ENCODE measurements at regions not wholly inside any gene's neighbourhood (a gene's known extent, or its start where the extent isn't known, plus 50 kb on each side); places are given as distances from the start of the nearest gene placed in this dataset.

GRCh38 chr5:125175348-125176004 lies 429.0 kb upstream of the ZNF608 start:
- H3K4me3 Mint-ChIP-seq, result no peak overlapping the region
- no peak for DNase-seq
- no peaks in the 10 kb centered on the region for H3K4me1 Mint-ChIP-seq (ENCODE audit: low read depth)
- no peak for TF ChIP-seq CTCF (IDR thresholded peaks at IDR 0.05)
- no peaks in the 10 kb centered on the region for H3K36me3 Mint-ChIP-seq (ENCODE audit: low read depth)
- no peaks in the 10 kb centered on the region for H3K9me3 Mint-ChIP-seq
- peaks cover 1% of the 10 kb centered on the region; the same call in 1 of the 2 replicates for H3K27me3 Mint-ChIP-seq (ENCODE audit: insufficient read depth)
- H3K27ac Mint-ChIP-seq, result no peak overlapping the region

- no peak overlapping the region for H3K27ac Mint-ChIP-seq
- DNase-seq, result no peak
- peaks cover 1% of the 10 kb centered on the region; the same call in 1 of the 2 replicates for H3K27me3 Mint-ChIP-seq (ENCODE audit: insufficient read depth)
- no peaks in the 10 kb centered on the region for H3K4me1 Mint-ChIP-seq (ENCODE audit: low read depth)
- no peaks in the 10 kb centered on the region for H3K9me3 Mint-ChIP-seq
- no peak overlapping the region for H3K4me3 Mint-ChIP-seq
- no peak for TF ChIP-seq CTCF (IDR thresholded peaks at IDR 0.05)
- H3K36me3 Mint-ChIP-seq (ENCODE audit: low read depth), result no peaks in the 10 kb centered on the region
Measured at GRCh38 chr5:125176005-125176390, 429.6 kb upstream of the ZNF608 start.

GRCh38 chr5:125177340-125177739 lies 430.9 kb upstream of the ZNF608 start:
- no peak for DNase-seq
- no peak for TF ChIP-seq CTCF (IDR thresholded peaks at IDR 0.05)
- Mint-ChIP-seq H3K36me3 (ENCODE audit: low read depth) (no peaks in the 10 kb centered on the region), H3K4me3 (no peak overlapping the region), H3K4me1 (ENCODE audit: low read depth) (no peaks in the 10 kb centered on the region), H3K27ac (no peak overlapping the region), H3K9me3 (no peaks in the 10 kb centered on the region), H3K27me3 (ENCODE audit: insufficient read depth) (peaks cover 1% of the 10 kb centered on the region; the same call in 1 of the 2 replicates)

GRCh38 chr5:125179612-125180011 lies 433.2 kb upstream of the ZNF608 start:
- peaks cover 5% of the 10 kb centered on the region; the same call in 1 of the 2 replicates for H3K27me3 Mint-ChIP-seq (ENCODE audit: insufficient read depth)
- TF ChIP-seq CTCF (IDR thresholded peaks at IDR 0.05), result no peak
- no peaks in the 10 kb centered on the region for H3K4me1 Mint-ChIP-seq (ENCODE audit: low read depth)
- H3K9me3 Mint-ChIP-seq, result no peaks in the 10 kb centered on the region
- no peak for DNase-seq
- no peak overlapping the region for H3K4me3 Mint-ChIP-seq
- H3K36me3 Mint-ChIP-seq (ENCODE audit: low read depth), result no peaks in the 10 kb centered on the region
- no peak overlapping the region for H3K27ac Mint-ChIP-seq

GRCh38 chr5:125180231-125180829 lies 433.9 kb upstream of the ZNF608 start:
- no peaks in the 10 kb centered on the region for H3K36me3 Mint-ChIP-seq (ENCODE audit: low read depth)
- H3K27ac Mint-ChIP-seq, result no peak overlapping the region
- TF ChIP-seq CTCF (IDR thresholded peaks at IDR 0.05), result no peak
- no peak overlapping the region for H3K4me3 Mint-ChIP-seq
- no peak for DNase-seq
- H3K27me3 Mint-ChIP-seq (ENCODE audit: insufficient read depth), result peaks cover 6% of the 10 kb centered on the region; the same call in 1 of the 2 replicates
- H3K4me1 Mint-ChIP-seq (ENCODE audit: low read depth), result no peaks in the 10 kb centered on the region
- H3K9me3 Mint-ChIP-seq, result no peaks in the 10 kb centered on the region

Data from HFFc6 (cell line).